ENCODE measurements at regions not wholly inside any gene's neighbourhood (a gene's known extent, or its start where the extent isn't known, plus 50 kb on each side); places are given as distances from the start of the nearest gene placed in this dataset.

DNA sequence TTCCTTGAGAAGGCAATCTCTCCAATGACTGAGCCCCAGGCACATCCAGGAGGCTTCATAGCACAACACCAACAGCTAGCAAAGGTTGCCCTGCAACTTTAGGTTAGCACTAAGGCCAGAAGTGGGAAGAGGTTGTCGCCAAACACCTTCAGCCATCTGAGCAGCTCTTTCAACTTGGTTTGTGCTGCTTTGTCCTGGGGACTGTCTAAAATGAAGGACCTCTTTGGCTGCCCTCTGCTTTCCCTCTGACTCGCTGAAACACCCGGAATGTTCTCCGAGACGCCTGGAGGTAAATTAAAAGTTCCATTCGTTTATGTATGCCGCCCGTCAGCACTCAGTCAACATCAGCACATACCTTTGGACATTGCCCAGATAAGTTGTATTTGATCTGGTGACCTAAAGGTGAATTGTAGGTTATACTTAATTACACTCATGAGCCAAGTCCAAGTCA, 121.2 kb upstream of the NR2F2 start:
- TF ChIP-seq, protein P1, sequence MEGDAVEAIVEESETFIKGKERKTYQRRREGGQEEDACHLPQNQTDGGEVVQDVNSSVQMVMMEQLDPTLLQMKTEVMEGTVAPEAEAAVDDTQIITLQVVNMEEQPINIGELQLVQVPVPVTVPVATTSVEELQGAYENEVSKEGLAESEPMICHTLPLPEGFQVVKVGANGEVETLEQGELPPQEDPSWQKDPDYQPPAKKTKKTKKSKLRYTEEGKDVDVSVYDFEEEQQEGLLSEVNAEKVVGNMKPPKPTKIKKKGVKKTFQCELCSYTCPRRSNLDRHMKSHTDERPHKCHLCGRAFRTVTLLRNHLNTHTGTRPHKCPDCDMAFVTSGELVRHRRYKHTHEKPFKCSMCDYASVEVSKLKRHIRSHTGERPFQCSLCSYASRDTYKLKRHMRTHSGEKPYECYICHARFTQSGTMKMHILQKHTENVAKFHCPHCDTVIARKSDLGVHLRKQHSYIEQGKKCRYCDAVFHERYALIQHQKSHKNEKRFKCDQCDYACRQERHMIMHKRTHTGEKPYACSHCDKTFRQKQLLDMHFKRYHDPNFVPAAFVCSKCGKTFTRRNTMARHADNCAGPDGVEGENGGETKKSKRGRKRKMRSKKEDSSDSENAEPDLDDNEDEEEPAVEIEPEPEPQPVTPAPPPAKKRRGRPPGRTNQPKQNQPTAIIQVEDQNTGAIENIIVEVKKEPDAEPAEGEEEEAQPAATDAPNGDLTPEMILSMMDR (IDR thresholded peaks at IDR 0.05; ENCODE audit: insufficient read depth, low read length): no peak
- TF ChIP-seq, protein P2, sequence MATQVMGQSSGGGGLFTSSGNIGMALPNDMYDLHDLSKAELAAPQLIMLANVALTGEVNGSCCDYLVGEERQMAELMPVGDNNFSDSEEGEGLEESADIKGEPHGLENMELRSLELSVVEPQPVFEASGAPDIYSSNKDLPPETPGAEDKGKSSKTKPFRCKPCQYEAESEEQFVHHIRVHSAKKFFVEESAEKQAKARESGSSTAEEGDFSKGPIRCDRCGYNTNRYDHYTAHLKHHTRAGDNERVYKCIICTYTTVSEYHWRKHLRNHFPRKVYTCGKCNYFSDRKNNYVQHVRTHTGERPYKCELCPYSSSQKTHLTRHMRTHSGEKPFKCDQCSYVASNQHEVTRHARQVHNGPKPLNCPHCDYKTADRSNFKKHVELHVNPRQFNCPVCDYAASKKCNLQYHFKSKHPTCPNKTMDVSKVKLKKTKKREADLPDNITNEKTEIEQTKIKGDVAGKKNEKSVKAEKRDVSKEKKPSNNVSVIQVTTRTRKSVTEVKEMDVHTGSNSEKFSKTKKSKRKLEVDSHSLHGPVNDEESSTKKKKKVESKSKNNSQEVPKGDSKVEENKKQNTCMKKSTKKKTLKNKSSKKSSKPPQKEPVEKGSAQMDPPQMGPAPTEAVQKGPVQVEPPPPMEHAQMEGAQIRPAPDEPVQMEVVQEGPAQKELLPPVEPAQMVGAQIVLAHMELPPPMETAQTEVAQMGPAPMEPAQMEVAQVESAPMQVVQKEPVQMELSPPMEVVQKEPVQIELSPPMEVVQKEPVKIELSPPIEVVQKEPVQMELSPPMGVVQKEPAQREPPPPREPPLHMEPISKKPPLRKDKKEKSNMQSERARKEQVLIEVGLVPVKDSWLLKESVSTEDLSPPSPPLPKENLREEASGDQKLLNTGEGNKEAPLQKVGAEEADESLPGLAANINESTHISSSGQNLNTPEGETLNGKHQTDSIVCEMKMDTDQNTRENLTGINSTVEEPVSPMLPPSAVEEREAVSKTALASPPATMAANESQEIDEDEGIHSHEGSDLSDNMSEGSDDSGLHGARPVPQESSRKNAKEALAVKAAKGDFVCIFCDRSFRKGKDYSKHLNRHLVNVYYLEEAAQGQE (IDR thresholded peaks at IDR 0.05; ENCODE audit: insufficient replicate concordance, low read depth): no peak
- TF ChIP-seq GABPA (IDR thresholded peaks at IDR 0.05; ENCODE audit: low read depth) (no peak), POLR2AphosphoS5 (IDR thresholded peaks at IDR 0.05; ENCODE audit: low read depth) (no peak)
